Transverse colon (tissue), 3 donors: ENCODE measurements at regions not wholly inside any gene's neighbourhood (a gene's known extent, or its start where the extent isn't known, plus 50 kb on each side); places are given as distances from the start of the nearest gene placed in this dataset.

Experiments
- CTCF ChIP-seq, 5 experiments: fragments of 200-600 bp in 3 of 5; fragments of 450-650 bp in 2 of 5; sonication (generic) in 3 of 5; IDR thresholded peaks; 1 replicate in 2 of 5; 2 replicates in 3 of 5; pipeline ENCODE4 v1.5.1; 2016 to 2017; ENCODE audit warnings: antibody characterized with exemption in 5 of 5, inconsistent platforms in 3 of 5, mild to moderate bottlenecking in 2 of 5, moderate library complexity in 1 of 5
- EP300 ChIP-seq: sonication (generic); formaldehyde crosslinking; IDR thresholded peaks from one replicate; pipeline ENCODE4 v1.6.1; 2017; ENCODE audit warnings: antibody characterized with exemption, low read depth
- POLR2A ChIP-seq: fragments of 450-650 bp; IDR thresholded peaks from one replicate; pipeline ENCODE4 v1.6.1; 2016; ENCODE audit warnings: antibody characterized with exemption, mild to moderate bottlenecking, moderate library complexity

DNA sequence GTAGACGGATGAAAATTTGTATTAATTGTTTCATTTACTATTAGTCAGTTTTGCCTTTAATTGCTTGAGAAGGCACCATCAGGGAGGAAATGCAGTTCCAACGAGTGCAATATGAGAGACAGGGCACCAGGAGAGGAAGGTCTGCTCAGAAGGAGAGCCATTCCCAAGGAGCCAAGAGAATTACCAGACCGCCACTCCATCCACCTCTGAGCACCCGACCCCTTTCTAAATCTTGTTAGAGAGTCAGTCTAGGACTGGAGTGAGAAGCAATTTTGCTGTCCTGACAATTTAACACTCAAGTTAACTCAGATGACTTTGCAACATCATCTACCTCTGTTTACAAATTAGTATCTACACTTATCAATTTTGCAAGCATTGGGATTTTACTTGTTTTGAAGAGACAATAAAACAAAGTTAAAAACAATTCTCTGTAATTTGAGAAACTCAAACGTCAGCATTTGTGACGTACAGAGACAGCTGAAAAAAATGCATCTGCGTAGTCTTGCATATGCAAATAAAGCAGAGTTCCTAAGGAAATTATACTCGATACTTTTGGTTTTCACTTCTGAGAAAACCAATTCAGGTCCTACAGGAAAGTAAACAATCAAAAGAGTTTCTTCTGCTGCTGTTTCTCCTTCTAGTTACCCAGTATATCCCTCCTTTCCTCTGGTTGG, 1704.7 kb upstream of the TENM3 start:
- no peak for TF ChIP-seq POLR2A
- no peak for TF ChIP-seq CTCF (IDR thresholded peaks at IDR 0.05)
- no peak for TF ChIP-seq EP300
